ENCODE measurements at regions not wholly inside any gene's neighbourhood (a gene's known extent, or its start where the extent isn't known, plus 50 kb on each side); places are given as distances from the start of the nearest gene placed in this dataset.

DNA sequence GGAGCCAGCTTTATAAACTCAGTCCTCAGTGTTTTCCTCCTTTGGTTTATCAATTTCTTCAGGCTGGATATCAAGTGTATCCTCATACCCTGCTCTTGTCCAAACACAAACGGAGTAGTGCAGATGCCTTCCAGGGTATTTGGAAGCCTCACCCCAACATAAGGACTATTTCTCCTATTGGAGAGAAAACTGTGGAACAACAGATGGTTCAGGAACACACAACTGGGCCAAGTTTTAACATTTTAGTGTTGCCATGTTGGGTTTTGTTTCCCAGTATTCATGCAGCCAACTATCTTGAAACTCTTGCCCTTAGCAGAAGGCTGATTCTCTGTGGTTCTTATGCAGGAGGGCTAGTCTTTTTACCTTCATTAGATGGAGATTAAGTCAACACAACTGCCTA, 398.1 kb downstream of the GABRB3 start:
- TF ChIP-seq CTCF (IDR thresholded peaks at IDR 0.05; ENCODE audit: low read depth, low read length) (no peak), POLR2A (IDR thresholded peaks at IDR 0.05; ENCODE audit: extremely low read depth, insufficient read length) (no peak)
- DNase-seq (ENCODE audit: low read depth) = no peak
- H3K4me3 ChIP-seq (ENCODE audit: low read depth, low read length) = no peak overlapping the region

GRCh38 chr15:26372706-26373105, 400.2 kb downstream of the GABRB3 start:
- no peak for DNase-seq (ENCODE audit: low read depth)
- TF ChIP-seq CTCF (IDR thresholded peaks at IDR 0.05; ENCODE audit: low read depth, low read length) (no peak), MYC (IDR thresholded peaks at IDR 0.05; ENCODE audit: low read depth, low read length) (no peak), POLR2A (IDR thresholded peaks at IDR 0.05; ENCODE audit: extremely low read depth, insufficient read length) (no peak)
- TF ChIP-seq, protein P1, sequence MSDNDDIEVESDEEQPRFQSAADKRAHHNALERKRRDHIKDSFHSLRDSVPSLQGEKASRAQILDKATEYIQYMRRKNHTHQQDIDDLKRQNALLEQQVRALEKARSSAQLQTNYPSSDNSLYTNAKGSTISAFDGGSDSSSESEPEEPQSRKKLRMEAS (IDR thresholded peaks at IDR 0.05; ENCODE audit: low read depth, low read length) = no peak
- H3K4me3 ChIP-seq (ENCODE audit: low read depth, low read length) = no peak overlapping the region

DNA sequence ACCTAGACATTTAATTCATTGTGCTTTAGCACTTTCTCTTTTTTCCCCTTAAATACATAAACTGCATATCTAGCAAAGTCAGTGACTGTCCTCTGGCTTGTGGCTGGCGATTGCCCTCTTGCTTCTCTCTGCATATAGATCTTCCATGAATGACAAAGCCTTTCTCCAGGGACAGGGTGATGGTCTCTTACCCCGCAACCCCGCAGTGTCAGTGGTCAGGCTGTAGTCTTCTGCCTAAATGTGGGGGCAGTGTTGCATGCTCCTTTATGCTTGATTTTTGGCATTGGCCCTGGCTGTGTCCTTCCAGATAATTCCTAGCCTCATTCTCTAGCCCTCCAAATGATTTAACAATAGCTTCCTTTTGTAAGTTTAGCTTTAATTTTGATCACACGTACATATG, 407.8 kb downstream of the GABRB3 start:
- no peak for DNase-seq (ENCODE audit: low read depth)
- no peak overlapping the region for H3K4me3 ChIP-seq (ENCODE audit: low read depth, low read length)
- no peak for TF ChIP-seq CTCF (IDR thresholded peaks at IDR 0.05; ENCODE audit: low read depth, low read length)
- TF ChIP-seq MYC (IDR thresholded peaks at IDR 0.05; ENCODE audit: low read depth, low read length) = no peak
- TF ChIP-seq POLR2A (IDR thresholded peaks at IDR 0.05; ENCODE audit: extremely low read depth, insufficient read length) = no peak

DNA sequence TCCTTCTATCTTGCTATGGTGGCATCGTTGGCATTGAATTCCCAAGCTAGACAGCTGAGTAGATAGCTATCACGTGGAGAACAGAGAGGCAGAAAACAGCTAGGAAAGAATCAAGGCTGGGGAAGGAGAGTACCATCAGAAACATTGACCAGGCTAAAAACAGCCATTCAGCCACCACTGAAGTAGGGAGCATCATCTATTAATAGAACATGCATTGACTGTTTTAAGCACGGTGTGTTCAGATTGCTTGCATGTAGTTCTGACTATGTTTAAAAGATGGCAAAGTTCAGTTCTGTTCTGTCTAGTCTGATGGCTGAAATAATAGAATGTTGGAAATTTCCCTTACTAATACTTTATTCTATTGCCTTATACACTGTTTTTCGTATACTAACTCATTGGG, 413.0 kb downstream of the GABRB3 start:
- DNase-seq (ENCODE audit: low read depth) = no peak
- TF ChIP-seq CTCF (IDR thresholded peaks at IDR 0.05; ENCODE audit: low read depth, low read length) = no peak
- no peak for TF ChIP-seq POLR2A (IDR thresholded peaks at IDR 0.05; ENCODE audit: extremely low read depth, insufficient read length)
- no peak for TF ChIP-seq MYC (IDR thresholded peaks at IDR 0.05; ENCODE audit: low read depth, low read length)
- TF ChIP-seq, protein P1 (IDR thresholded peaks at IDR 0.05; ENCODE audit: low read depth, low read length) = no peak

DNA sequence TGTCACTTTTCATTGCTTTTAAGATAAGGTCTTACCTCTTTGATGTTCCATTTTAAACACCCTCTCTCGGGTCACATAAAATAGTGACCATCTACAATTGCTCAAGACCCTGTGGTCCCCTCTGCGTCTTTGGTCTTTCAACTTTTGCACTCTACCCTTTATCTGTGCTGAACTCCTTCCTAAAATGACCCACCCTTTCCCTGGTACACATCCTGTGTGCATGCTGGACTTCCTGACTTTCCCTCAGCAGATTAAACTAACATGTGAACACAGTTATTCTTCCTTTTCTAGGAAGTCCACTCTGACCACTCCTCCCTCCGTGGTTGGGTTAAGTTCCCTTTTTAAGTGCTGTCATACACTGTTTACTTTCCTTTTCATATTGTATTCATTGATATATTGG, 414.2 kb downstream of the GABRB3 start:
- peak; percentile 1 for DNase-seq (ENCODE audit: low read depth)
- no peak overlapping the region for H3K4me3 ChIP-seq (ENCODE audit: low read depth, low read length)
- no peak for TF ChIP-seq POLR2A (IDR thresholded peaks at IDR 0.05; ENCODE audit: extremely low read depth, insufficient read length)
- TF ChIP-seq CTCF (IDR thresholded peaks at IDR 0.05; ENCODE audit: low read depth, low read length) = no peak
- TF ChIP-seq, protein P1 (IDR thresholded peaks at IDR 0.05; ENCODE audit: low read depth, low read length) = no peak
- TF ChIP-seq MYC (IDR thresholded peaks at IDR 0.05; ENCODE audit: low read depth, low read length) = no peak

More for the DNA sequence above, 413.0 kb downstream of the GABRB3 start:
- H3K4me3 ChIP-seq (ENCODE audit: low read depth, low read length) = no peak overlapping the region

DNA sequence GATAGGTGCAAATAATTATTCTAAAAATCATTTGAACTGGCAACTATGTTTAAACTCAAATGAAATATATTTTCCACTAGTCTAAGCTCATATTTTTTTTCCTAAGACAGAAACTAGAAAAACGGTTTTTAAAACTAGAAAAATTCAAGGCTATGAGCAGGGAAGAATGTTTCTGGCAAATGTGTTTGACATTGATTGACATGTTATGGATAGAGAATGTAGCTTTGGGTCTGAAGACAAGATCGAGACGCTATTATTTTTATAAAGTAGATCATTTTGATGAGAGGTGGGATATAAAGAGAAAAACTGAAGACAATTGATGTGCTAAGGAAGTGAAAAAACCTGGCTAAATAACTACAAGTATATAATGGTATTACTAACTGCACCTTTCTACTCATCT, 415.2 kb downstream of the GABRB3 start:
- H3K4me3 ChIP-seq (ENCODE audit: low read depth, low read length) = no peak overlapping the region
- TF ChIP-seq MYC (IDR thresholded peaks at IDR 0.05; ENCODE audit: low read depth, low read length) = no peak
- TF ChIP-seq CTCF (IDR thresholded peaks at IDR 0.05; ENCODE audit: low read depth, low read length) = no peak
- TF ChIP-seq, protein P1 (IDR thresholded peaks at IDR 0.05; ENCODE audit: low read depth, low read length) = no peak
- no peak for TF ChIP-seq POLR2A (IDR thresholded peaks at IDR 0.05; ENCODE audit: extremely low read depth, insufficient read length)
- DNase-seq (ENCODE audit: low read depth) = no peak
